HEK293T (cell line): ENCODE measurements at regions not wholly inside any gene's neighbourhood (a gene's known extent, or its start where the extent isn't known, plus 50 kb on each side); places are given as distances from the start of the nearest gene placed in this dataset.
"Not testable (repeated sequence)": the region's sequence is repeated elsewhere in the genome, so short reads cannot be mapped to it uniquely, and the experiment has no call there.

Experiments
- CTCF ChIA-PET: fragments of 350-600 bp; formaldehyde crosslinking; extraction: SDS; loops from one replicate; lab custom pipeline; 2021; ENCODE audit warnings: antibody characterized with exemption, inconsistent platforms; lab: Yijun Ruan, JAX
- POLR2A ChIA-PET: fragments of 350-600 bp; formaldehyde crosslinking; extraction: SDS; loops from one replicate; lab custom pipeline; 2020; ENCODE audit warnings: antibody characterized with exemption, inconsistent platforms; lab: Yijun Ruan, JAX
- DNase-seq: peaks from one replicate; pipeline ENCODE4 v3.0.0; 2012; ENCODE audit warnings: mixed read lengths; ENCODE audit errors: extremely low spot score
- ARNT ChIP-seq: fragments of 450-650 bp; IDR thresholded peaks from 2 replicates; pipeline ENCODE4 v1.6.1; 2017; ENCODE audit warnings: mild to moderate bottlenecking
- BHLHE40 ChIP-seq: fragments of 450-650 bp; IDR thresholded peaks from 2 replicates; pipeline ENCODE4 v1.6.1; 2016; ENCODE audit warnings: mild to moderate bottlenecking, moderate library complexity, borderline replicate concordance
- CTBP1 ChIP-seq: fragments of 450-650 bp; IDR thresholded peaks from 2 replicates; pipeline ENCODE4 v1.6.1; 2016; ENCODE audit warnings: borderline replicate concordance
- ELF4 ChIP-seq: fragments of 450-650 bp; IDR thresholded peaks from 2 replicates; pipeline ENCODE4 v1.6.1; 2017; ENCODE audit warnings: antibody characterized with exemption
- FOXA1 ChIP-seq: fragments of 450-650 bp; IDR thresholded peaks from 2 replicates; pipeline ENCODE4 v1.6.1; 2016; ENCODE audit warnings: mild to moderate bottlenecking
- FOXK2 ChIP-seq: fragments of 450-650 bp; IDR thresholded peaks from 2 replicates; pipeline ENCODE4 v1.6.1; 2016; ENCODE audit warnings: mild to moderate bottlenecking
- FOXM1 ChIP-seq: fragments of 450-650 bp; IDR thresholded peaks from 2 replicates; pipeline ENCODE4 v1.6.1; 2017; ENCODE audit warnings: mild to moderate bottlenecking, borderline replicate concordance
- HDGF ChIP-seq: fragments of 450-650 bp; IDR thresholded peaks from 2 replicates; pipeline ENCODE4 v1.6.1; 2017; ENCODE audit warnings: antibody characterized with exemption, borderline replicate concordance
- L3MBTL2 ChIP-seq: fragments of 450-650 bp; conservative IDR thresholded peaks from 2 replicates; pipeline ENCODE4 v1.6.1; 2016; ENCODE audit warnings: mild to moderate bottlenecking
- LEF1 ChIP-seq: fragments of 450-650 bp; IDR thresholded peaks from 2 replicates; pipeline ENCODE4 v1.6.1; 2017; ENCODE audit warnings: mild to moderate bottlenecking, borderline replicate concordance
- NFRKB ChIP-seq: fragments of 450-650 bp; IDR thresholded peaks from 2 replicates; pipeline ENCODE4 v1.6.1; 2016; ENCODE audit warnings: mild to moderate bottlenecking, moderate library complexity
- SP1 ChIP-seq: fragments of 450-650 bp; IDR thresholded peaks from 2 replicates; pipeline ENCODE4 v1.6.1; 2017
- SUZ12 ChIP-seq: fragments of 450-650 bp; IDR thresholded peaks from 2 replicates; pipeline ENCODE4 v1.6.1; 2016; ENCODE audit warnings: mild to moderate bottlenecking
- TARDBP ChIP-seq: fragments of 450-650 bp; IDR thresholded peaks from 2 replicates; pipeline ENCODE4 v1.6.1; 2016
- ZNF384 ChIP-seq: fragments of 450-650 bp; IDR thresholded peaks from 2 replicates; pipeline ENCODE4 v1.6.1; 2016
- TF ChIP-seq, protein P1 (sequence below): fragments of 450-650 bp; IDR thresholded peaks from 2 replicates; pipeline ENCODE4 v1.6.1; 2016

GRCh38 chr2:43001055-43001378 is 208.6 kb upstream of the HAAO start:
- ChIA-PET POLR2A (no interaction called here), CTCF (no interaction called here)
- no peak for DNase-seq
- TF ChIP-seq L3MBTL2 = no peak
- no peak for TF ChIP-seq ZNF384
- TF ChIP-seq TARDBP = no peak
- TF ChIP-seq ELF4 = no peak

- no peak for DNase-seq
- TF ChIP-seq SUZ12 (no peak), HDGF (no peak), ARNT (no peak), LEF1 (no peak), FOXA1 (no peak), NFRKB (no peak), SP1 (no peak), BHLHE40 (no peak), FOXM1 (no peak), ELF4 (no peak), CTBP1 (no peak), ZNF384 (no peak), L3MBTL2 (no peak), TARDBP (no peak), FOXK2 (no peak)
- TF ChIP-seq, protein P1, sequence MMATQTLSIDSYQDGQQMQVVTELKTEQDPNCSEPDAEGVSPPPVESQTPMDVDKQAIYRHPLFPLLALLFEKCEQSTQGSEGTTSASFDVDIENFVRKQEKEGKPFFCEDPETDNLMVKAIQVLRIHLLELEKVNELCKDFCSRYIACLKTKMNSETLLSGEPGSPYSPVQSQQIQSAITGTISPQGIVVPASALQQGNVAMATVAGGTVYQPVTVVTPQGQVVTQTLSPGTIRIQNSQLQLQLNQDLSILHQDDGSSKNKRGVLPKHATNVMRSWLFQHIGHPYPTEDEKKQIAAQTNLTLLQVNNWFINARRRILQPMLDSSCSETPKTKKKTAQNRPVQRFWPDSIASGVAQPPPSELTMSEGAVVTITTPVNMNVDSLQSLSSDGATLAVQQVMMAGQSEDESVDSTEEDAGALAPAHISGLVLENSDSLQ = no peak
- POLR2A ChIA-PET = no interaction called here
- CTCF ChIA-PET = no interaction called here
Observed at GRCh38 chr2:43000242-43001054, 208.1 kb upstream of the HAAO start.

- TF ChIP-seq SP1 = no peak
- no peak for TF ChIP-seq FOXM1
- TF ChIP-seq FOXA1 = no peak
- TF ChIP-seq ELF4 = no peak
- TF ChIP-seq NFRKB = no peak
- no peak for TF ChIP-seq CTBP1
- CTCF ChIA-PET = no interaction called here
- no peak for DNase-seq
- POLR2A ChIA-PET = no interaction called here
Observed at GRCh38 chr2:42999856-43000241, 207.5 kb upstream of the HAAO start.

GRCh38 chr2:42999391-42999841 is 207.0 kb upstream of the HAAO start:
- ChIA-PET CTCF (no interaction called here), POLR2A (no interaction called here)
- DNase-seq = no peak
- TF ChIP-seq LEF1 (no peak), FOXK2 (no peak), TARDBP (no peak), SUZ12 (no peak), ELF4 (no peak), CTBP1 (no peak), FOXM1 (no peak), L3MBTL2 (no peak)

- ChIA-PET CTCF (no interaction called here), POLR2A (no interaction called here)
- no peak for DNase-seq
- TF ChIP-seq FOXK2 (no peak), FOXM1 (no peak), FOXA1 (no peak), ARNT (no peak), TARDBP (no peak)
- TF ChIP-seq, protein P1 = no peak
Observed at GRCh38 chr2:42998721-42999120, 206.3 kb upstream of the HAAO start.

DNA sequence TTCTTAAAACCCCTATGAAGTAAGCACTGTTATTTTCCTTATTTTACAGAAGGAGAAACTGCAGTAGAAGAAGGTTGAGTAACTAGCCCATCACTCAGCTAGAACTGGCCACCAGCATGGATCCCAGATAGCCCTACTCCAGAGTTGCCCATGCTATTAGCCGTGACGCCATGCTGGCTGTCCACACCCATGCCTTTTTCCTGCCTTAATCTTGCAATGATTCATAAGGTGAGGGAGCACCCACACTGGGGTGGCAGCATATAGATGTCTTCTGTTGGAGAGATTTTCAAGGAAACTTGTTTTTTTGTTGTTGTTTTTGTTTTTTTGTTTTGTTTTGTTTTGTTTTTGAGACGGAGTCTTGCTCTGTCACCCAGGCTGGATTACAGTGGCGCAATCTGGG is 204.1 kb upstream of the HAAO start:
- no peak for TF ChIP-seq L3MBTL2
- TF ChIP-seq BHLHE40 = no peak
- TF ChIP-seq ARNT = no peak
- TF ChIP-seq FOXK2 = no peak
- TF ChIP-seq CTBP1 = no peak
- no peak for TF ChIP-seq ELF4
- TF ChIP-seq ZNF384 = no peak
- no peak for DNase-seq
- POLR2A ChIA-PET = no interaction called here
- CTCF ChIA-PET = no interaction called here

DNA sequence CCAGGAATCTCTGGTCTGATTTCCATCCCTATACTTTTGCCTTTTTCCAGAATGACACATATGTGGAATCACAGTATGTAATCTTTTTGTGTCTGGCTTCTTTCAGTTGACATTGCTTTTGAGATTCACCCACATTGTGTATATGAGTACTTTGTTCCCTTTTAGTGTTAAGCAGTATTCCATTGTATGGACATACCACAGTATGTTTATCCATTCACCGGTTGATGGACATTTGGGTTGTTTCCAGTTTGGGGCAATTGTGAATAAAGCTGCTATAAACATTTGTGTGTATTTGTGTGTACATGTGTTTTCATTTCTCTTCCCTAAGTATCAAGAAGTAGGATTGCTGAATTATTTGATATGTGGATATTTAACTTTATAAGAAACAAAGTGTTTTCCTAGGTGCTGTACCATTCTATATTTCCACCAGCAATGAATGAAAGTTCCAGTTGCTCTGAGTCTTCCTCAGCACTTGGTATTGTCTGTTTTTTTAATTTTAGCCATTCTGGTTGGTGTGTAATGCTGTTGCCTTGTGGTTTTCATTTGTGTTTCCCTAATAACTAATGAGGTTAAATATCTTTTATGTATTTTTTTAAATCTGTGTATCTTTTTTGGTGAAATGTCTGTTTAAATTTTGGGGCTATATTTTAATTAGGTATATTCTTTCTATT is 203.5 kb upstream of the HAAO start:
- CTCF ChIA-PET = no interaction called here
- DNase-seq = no peak
- POLR2A ChIA-PET = no interaction called here
- TF ChIP-seq BHLHE40 = no peak
- no peak for TF ChIP-seq ELF4
- TF ChIP-seq LEF1 = no peak
- no peak for TF ChIP-seq L3MBTL2
- no peak for TF ChIP-seq NFRKB
- TF ChIP-seq FOXK2 = no peak
- TF ChIP-seq, protein P1 = no peak
- TF ChIP-seq ZNF384 = no peak
- no peak for TF ChIP-seq CTBP1
- no peak for TF ChIP-seq TARDBP
- TF ChIP-seq FOXM1 = no peak

GRCh38 chr2:42989283-42990081 is 197.1 kb upstream of the HAAO start:
- DNase-seq, POLR2A ChIA-PET: not testable (repeated sequence)
- CTCF ChIA-PET = interaction anchor here (0.6 kb wide), 1 partner anchor 240 kb away, joined by 3 read pairs; no protein-coding TSS in a partner anchor

DNA sequence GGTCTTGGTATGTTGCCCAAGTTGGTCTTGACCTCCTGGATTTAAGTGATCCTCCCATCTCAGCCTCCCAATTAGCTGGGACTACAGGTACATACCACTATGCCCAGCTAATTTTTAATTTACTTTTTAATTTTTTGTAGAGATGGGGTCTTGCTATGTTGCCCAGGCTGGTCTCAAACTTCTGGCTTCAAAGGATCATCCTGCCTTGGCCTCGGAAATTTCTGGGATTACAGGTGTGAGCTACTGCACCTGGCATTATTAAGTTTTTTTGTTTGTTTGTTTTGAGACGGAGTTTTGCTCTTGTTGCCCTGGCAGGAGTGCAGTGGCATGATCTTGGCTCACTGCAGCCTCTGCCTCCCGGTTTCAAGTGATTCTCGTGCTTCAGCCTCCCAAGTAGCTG is 195.7 kb upstream of the HAAO start:
- DNase-seq, POLR2A ChIA-PET, CTCF ChIA-PET: not testable (repeated sequence)
